GM19043 (cell line): ENCODE measurements at regions not wholly inside any gene's neighbourhood (a gene's known extent, or its start where the extent isn't known, plus 50 kb on each side); places are given as distances from the start of the nearest gene placed in this dataset.
A peak's percentile ranks its signal among the peaks of the same experiment; 100 is the strongest.

Experiments
- ATAC-seq: cut with Tn5 transposase; IDR thresholded peaks from one replicate; pipeline ENCODE4 v1.9.1; 2021; ENCODE audit warnings: low read depth; ENCODE audit not compliant: unreplicated experiment

DNA sequence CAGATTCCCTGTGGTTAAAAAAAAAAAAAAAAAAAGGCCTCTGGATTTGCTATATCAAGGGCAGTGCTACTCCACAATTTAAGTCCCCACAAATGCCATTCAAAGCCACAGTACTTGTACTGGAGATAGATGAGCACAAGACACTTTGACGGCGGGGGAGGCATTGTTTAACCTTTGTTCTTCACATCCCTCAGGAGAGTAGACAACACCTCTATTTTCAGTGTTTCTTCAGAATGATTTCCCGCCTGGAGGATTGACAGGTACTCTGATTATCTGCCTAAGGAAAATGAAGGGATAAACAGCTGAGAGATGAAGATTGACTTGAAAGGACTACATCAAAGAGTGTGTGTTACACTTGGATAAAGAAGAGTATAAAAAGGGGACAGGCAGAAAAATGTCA is 58.7 kb downstream of the OTOL1 start:
- no peak for ATAC-seq

- no peak for ATAC-seq
Observed at GRCh38 chr3:161556533-161556932, 59.9 kb downstream of the OTOL1 start.

DNA sequence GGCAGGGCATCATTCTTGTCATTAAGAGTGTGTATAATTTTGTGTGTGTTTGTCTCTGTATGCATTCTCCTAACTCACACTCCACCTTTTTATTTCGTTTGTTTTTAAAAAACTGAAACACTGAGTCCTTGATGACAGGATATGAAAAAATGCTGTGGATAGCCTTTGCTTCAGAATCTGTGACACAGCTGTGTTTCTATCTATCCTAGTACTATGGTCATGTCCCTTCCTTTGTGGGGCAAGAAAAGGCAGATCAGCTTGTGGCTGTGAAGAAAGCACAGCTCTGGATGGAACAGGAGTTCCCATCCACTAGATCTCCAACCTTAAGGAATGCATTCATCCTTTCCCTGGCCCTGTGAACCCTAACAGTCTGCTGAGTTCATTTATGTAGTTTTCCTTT is 60.3 kb downstream of the OTOL1 start:
- ATAC-seq, result no peak

- ATAC-seq, result no peak
Observed at GRCh38 chr3:161557445-161558150, 61.0 kb downstream of the OTOL1 start.

GRCh38 chr3:161558236-161558635 is 61.6 kb downstream of the OTOL1 start:
- ATAC-seq, result no peak

DNA sequence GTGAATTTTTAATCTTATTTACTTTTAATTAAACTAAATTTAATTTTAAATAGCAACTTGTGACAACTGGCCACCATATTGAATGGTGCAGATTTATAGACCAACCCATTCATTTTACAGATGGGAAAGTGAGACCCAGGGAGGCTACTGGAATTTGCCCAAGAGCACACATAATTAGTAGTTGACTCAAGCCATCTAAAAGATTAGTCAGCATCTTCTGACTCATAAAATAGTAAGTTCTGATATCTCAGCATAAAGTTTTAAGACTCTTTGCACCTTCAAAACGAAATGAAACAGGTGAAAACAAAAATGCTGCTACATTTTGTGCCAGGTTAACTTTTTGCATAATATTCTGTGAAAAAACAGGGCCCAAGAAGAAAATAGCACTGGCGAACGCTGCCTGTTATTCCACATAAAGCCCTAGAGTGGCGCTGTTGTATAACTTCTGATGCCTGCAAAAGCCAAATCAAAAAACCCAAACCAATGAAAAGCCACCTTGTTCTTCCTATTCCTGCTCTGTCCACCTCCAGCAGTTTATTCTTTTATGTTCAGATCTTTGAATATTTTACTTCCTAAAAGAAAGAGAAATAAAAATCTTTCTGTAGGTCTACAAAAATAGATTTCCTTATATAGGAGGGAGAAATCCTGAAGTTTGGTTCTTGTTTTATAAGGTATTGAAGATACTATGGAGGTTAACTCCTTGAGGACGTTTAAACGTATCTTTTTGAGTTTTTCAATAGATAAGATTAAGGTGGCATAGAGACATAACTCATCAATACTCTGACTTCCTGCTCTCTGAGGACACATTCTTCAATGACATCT is 62.8 kb downstream of the OTOL1 start:
- no peak for ATAC-seq

- peak; percentile 49 for ATAC-seq
Observed at GRCh38 chr3:161560008-161560637, 63.5 kb downstream of the OTOL1 start.

DNA sequence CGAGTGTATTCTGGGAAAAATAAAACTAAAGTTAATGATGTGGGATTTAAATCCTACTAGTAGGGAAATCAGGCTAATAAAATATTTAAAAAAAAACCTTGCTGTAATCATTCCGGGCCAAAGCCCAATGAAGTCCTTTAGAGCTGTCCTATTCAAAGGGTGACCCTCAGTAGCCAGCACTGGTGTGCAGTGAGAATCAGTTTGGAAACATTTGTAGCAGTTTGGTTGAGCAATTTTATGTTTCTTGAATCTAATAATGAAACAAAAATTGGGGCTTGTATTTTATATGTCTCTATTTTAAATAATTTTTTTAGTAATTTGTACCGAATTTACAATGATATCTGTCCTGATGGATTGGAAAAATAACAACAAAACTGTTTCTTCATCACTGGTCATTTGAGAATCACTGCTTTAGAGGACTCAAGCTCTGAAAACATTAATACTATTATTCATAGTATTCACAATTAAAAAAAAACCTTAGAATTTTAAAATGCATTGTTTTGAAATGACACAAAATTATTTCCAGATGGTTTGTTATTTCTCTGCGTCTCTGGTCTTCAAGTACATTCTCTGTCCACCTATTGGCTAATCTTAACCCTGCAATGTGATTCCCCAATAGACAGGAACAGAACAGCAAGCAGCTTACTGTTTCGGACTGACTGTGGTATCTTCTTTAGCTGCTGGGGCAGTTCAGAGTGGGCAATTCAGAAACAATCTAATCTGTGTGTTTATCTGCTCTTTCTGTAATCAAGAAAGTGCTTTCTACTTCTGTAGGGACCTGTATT is 71.2 kb downstream of the OTOL1 start:
- ATAC-seq, result no peak

- no peak for ATAC-seq
Observed at GRCh38 chr3:161568671-161569070, 72.1 kb downstream of the OTOL1 start.

- ATAC-seq, result no peak
Observed at GRCh38 chr3:161571951-161572350, 75.3 kb downstream of the OTOL1 start.

- ATAC-seq, result no peak
Observed at GRCh38 chr3:161573136-161573535, 76.5 kb downstream of the OTOL1 start.

- ATAC-seq, result no peak
Observed at GRCh38 chr3:161575901-161576300, 79.3 kb downstream of the OTOL1 start.

GRCh38 chr3:161576311-161576710 is 79.7 kb downstream of the OTOL1 start:
- no peak for ATAC-seq

GRCh38 chr3:161576714-161577510 is 80.3 kb downstream of the OTOL1 start:
- no peak for ATAC-seq

DNA sequence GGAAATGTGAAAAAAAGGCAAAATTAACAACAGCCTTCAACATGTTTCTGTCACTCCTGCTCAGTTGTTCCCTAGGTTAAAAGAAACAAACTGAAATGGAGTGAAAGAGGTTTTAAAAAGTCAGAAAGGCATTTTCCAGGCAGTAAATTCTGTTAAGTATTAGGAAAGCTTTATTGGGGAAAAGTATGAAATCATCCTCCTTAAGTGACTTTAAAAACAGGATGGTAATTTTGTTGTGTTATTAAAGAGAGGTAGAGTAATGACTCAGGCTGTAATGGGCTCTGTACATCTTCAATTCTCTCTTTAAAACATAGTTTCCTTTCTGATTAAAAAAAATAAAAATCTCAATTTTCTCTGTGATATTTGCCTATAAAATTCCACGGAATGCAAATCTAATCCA is 81.1 kb downstream of the OTOL1 start:
- no peak for ATAC-seq

GRCh38 chr3:161579395-161580126 is 83.0 kb downstream of the OTOL1 start:
- ATAC-seq, result no peak

DNA sequence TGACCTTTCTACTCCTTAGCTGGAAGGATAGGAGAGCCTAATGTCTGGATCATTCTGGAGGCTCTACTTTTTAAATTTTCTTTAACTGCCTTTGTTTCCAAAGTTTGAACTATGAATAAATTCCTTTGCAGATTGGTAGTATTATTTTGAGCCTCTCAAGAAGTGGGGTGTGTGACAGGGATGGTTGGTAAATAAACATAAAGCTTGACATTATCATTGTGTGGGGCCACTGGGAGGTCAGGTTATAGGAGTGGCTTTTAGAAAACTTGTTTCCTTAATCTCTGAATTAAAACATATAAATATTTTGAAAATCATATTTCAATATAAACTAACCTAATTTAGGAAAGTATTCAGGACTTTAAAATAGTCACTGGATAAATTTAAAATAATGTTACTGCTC is 89.3 kb downstream of the OTOL1 start:
- ATAC-seq, result no peak

- no peak for ATAC-seq
Observed at GRCh38 chr3:161586556-161587235, 90.1 kb downstream of the OTOL1 start.

DNA sequence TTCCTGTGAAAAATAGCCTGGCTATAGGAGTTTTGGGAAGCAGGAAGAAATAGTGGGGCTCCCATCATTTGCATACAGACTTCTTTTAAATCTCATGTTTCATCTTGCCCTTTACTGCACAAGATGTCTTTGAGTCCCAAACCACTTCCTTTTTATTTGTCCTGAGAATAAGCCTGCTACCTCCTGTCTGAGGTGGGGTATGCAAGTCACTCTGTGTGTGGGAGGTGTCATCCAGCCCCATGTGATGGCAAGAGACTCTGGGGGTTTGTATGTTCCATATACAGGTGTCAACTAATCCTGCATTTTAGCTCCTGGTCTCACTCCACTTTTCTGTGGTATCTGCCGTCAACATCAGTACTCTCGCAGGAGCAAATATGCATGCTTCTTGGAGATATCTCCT is 102.0 kb downstream of the OTOL1 start:
- ATAC-seq, result no peak
